Keratinocyte (primary cell): ENCODE measurements at regions not wholly inside any gene's neighbourhood (a gene's known extent, or its start where the extent isn't known, plus 50 kb on each side); places are given as distances from the start of the nearest gene placed in this dataset.
"Not testable (repeated sequence)": the region's sequence is repeated elsewhere in the genome, so short reads cannot be mapped to it uniquely, and the experiment has no call there.

Experiments used
- DNase-seq: peaks from one replicate; pipeline ENCODE4 v3.0.0-alpha.2; 2011; ENCODE audit warnings: low read depth, missing footprints, low spot score
- FAIRE-seq: peaks from 2 replicates; lab custom pipeline; 2011; peaks lifted over from hg19 to GRCh38; lab: Jason Lieb, UNC
- H2AFZ ChIP-seq: 2 replicates; pipeline ENCODE4 v1.6.0; 2012; ENCODE audit warnings: low read length, control low read depth, inconsistent platforms; ENCODE audit not compliant: control insufficient read depth
- H3K27ac ChIP-seq: 2 replicates; pipeline ENCODE4 v1.5.1; 2011; ENCODE audit warnings: low read length; ENCODE audit not compliant: control insufficient read depth, insufficient read depth
- H3K27me3 ChIP-seq: 3 replicates; pipeline ENCODE4 v1.6.0; 2011; ENCODE audit warnings: low read length; ENCODE audit not compliant: control insufficient read depth, insufficient read depth; ENCODE audit errors: extremely low read depth
- H3K36me3 ChIP-seq, 2 experiments: 2 replicates in 1 of 2; 3 replicates in 1 of 2; pipeline ENCODE4 v1.5.1; 2011; ENCODE audit warnings: low read length in 2 of 2, mild to moderate bottlenecking in 1 of 2; ENCODE audit not compliant: control insufficient read depth in 2 of 2, insufficient read depth in 2 of 2; ENCODE audit errors: extremely low read depth in 1 of 2
- H3K4me1 ChIP-seq: 3 replicates; pipeline ENCODE4 v1.5.1; 2011; ENCODE audit warnings: low read length; ENCODE audit not compliant: control insufficient read depth, insufficient read depth; ENCODE audit errors: extremely low read depth
- H3K4me2 ChIP-seq: 3 replicates; pipeline ENCODE4 v1.6.0; 2011; ENCODE audit warnings: low read depth, low read length; ENCODE audit not compliant: control insufficient read depth, insufficient read depth; ENCODE audit errors: extremely low read depth
- H3K4me3 ChIP-seq, 3 experiments: fragments of 200-600 bp in 1 of 3; sonication (generic) in 1 of 3; 2 replicates in 2 of 3; 3 replicates in 1 of 3; pipeline ENCODE4 v1.5.1; 2011 to 2016; ENCODE audit warnings: low read length in 3 of 3, mild to moderate bottlenecking in 3 of 3, control low read depth in 2 of 3, inconsistent platforms in 1 of 3, low read depth in 1 of 3, mixed read lengths in 1 of 3, mixed run types in 1 of 3, moderate library complexity in 1 of 3; ENCODE audit not compliant: control insufficient read depth in 2 of 3, insufficient read depth in 2 of 3; ENCODE audit errors: extremely low read depth in 1 of 3
- H3K79me2 ChIP-seq: 2 replicates; pipeline ENCODE4 v1.6.0; 2012; ENCODE audit warnings: low read length; ENCODE audit not compliant: control insufficient read depth, insufficient read depth
- H3K9ac ChIP-seq: 3 replicates; pipeline ENCODE4 v1.6.0; 2011; ENCODE audit warnings: low read length; ENCODE audit not compliant: control insufficient read depth, insufficient read depth; ENCODE audit errors: extremely low read depth
- H3K9me1 ChIP-seq: 3 replicates; pipeline ENCODE4 v1.6.0; 2011; ENCODE audit warnings: low read length; ENCODE audit not compliant: control insufficient read depth, insufficient read depth; ENCODE audit errors: extremely low read depth
- H3K9me3 ChIP-seq: 2 replicates; pipeline ENCODE4 v1.5.1; 2012; ENCODE audit warnings: low read depth, low read length; ENCODE audit not compliant: control insufficient read depth
- H4K20me1 ChIP-seq: 3 replicates; pipeline ENCODE4 v1.6.0; 2011; ENCODE audit warnings: low read length; ENCODE audit not compliant: control insufficient read depth, insufficient read depth; ENCODE audit errors: extremely low read depth
- EZH2 ChIP-seq: IDR thresholded peaks from one replicate; pipeline ENCODE4 v1.6.1; 2012; ENCODE audit warnings: inconsistent platforms, mild to moderate bottlenecking, low read length, moderate library complexity
- dilution Hi-C: fragments of 300-500 bp; cut with MboI; formaldehyde crosslinking; loops from one replicate; pipeline ENCODE4 v1.7.0; 2020; ENCODE audit warnings: low sequenced_read_pairs; ENCODE audit not compliant: extremely low pct_ligation_motif_present
- TF ChIP-seq, protein P1 (sequence below), 3 experiments: IDR thresholded peaks in 1 of 3; conservative IDR thresholded peaks in 1 of 3; optimal IDR thresholded peaks in 1 of 3; 2 replicates in 2 of 3; 3 replicates in 1 of 3; pipeline versions ENCODE3 to v1.5.1; 2011; ENCODE audit warnings: low read length in 3 of 3, mild to moderate bottlenecking in 3 of 3, moderate library complexity in 2 of 3, control low read depth in 1 of 3, inconsistent platforms in 1 of 3; ENCODE audit not compliant: insufficient read depth in 2 of 3; ENCODE audit errors: extremely low read depth in 1 of 3

DNA sequence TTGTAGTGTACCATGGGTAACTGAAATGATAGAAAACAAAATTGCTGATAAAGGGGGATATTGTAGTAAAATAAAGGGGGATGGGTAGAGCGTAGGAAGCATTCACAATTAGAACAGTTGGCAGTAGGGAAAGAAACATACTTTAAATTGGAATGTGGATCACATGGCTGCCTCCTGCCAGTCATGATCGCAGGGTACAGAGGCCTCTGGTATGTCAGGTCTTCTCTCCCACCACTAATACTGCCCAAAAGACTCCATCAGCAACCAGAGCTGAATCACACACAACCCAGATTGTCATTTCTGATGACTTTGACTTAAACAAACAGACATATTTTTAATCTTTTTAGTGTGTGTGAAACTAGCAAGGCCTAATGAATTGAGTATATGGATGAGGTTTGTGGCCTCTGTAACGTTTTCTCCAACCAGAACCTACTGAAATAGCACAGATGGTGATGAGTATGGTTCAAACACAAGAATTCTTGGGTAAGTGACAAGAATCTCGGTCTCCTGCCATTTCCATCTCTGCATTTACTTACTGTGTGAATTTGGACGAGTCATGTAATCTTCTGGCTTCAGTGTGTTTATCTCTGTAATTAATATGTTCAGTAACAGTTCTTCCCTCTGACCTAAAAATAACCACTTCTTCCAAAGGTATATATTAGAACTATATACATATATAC is 112.6 kb downstream of the USP22 start:
- Histone ChIP-seq H3K9me3 (no peaks in the 10 kb centered on the region), H3K27ac (no peak overlapping the region), H4K20me1 (no peaks in the 10 kb centered on the region), H3K79me2 (no peaks in the 10 kb centered on the region), H3K4me1 (peaks cover 9% of the 10 kb centered on the region), H3K36me3 (no peaks in the 10 kb centered on the region), H3K9ac (no peak overlapping the region), H2AFZ (no peak overlapping the region), H3K27me3 (no peaks in the 10 kb centered on the region), H3K9me1 (no peaks in the 10 kb centered on the region), H3K4me2 (no peak overlapping the region), H3K4me3 (no peak overlapping the region)
- dilution Hi-C loops, result no loop called here
- no peak for DNase-seq
- no peak for TF ChIP-seq EZH2
- TF ChIP-seq, protein P1, sequence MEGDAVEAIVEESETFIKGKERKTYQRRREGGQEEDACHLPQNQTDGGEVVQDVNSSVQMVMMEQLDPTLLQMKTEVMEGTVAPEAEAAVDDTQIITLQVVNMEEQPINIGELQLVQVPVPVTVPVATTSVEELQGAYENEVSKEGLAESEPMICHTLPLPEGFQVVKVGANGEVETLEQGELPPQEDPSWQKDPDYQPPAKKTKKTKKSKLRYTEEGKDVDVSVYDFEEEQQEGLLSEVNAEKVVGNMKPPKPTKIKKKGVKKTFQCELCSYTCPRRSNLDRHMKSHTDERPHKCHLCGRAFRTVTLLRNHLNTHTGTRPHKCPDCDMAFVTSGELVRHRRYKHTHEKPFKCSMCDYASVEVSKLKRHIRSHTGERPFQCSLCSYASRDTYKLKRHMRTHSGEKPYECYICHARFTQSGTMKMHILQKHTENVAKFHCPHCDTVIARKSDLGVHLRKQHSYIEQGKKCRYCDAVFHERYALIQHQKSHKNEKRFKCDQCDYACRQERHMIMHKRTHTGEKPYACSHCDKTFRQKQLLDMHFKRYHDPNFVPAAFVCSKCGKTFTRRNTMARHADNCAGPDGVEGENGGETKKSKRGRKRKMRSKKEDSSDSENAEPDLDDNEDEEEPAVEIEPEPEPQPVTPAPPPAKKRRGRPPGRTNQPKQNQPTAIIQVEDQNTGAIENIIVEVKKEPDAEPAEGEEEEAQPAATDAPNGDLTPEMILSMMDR (optimal IDR thresholded peaks at IDR 0.05 in 1 of 3, IDR thresholded peaks at IDR 0.05 in 1 of 3, conservative IDR thresholded peaks at IDR 0.05 in 1 of 3; ENCODE audit: extremely low read depth in 1 of 3, insufficient read depth in 2 of 3, low read length in 3 of 3), result no peak
- no peak for FAIRE-seq

DNA sequence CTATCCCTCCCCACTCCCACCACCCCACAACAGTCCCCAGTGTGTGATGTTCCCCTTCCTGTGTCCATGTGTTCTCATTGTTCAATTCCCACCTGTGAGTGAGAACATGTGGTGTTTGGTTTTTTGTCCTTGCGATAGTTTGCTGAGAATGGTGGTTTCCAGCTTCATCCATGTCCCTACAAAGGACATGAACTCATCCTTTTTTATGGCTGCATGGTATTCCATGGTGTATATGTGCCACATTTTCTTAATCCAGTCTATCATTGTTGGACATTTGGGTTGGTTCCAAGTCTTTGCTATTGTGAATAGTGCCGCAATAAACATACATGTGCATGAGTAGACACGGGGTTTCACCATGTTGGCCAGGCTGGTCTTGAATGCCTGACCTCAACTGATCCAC is 109.8 kb downstream of the USP22 start:
- H3K27ac ChIP-seq, H3K27me3 ChIP-seq, H4K20me1 ChIP-seq, dilution Hi-C loops, FAIRE-seq, H3K4me3 ChIP-seq, H3K4me2 ChIP-seq, DNase-seq, H2AFZ ChIP-seq, H3K9me1 ChIP-seq, H3K9ac ChIP-seq, H3K79me2 ChIP-seq, H3K9me3 ChIP-seq, H3K36me3 ChIP-seq: not testable (repeated sequence)
- peaks cover 29% of the 10 kb centered on the region for H3K4me1 ChIP-seq

DNA sequence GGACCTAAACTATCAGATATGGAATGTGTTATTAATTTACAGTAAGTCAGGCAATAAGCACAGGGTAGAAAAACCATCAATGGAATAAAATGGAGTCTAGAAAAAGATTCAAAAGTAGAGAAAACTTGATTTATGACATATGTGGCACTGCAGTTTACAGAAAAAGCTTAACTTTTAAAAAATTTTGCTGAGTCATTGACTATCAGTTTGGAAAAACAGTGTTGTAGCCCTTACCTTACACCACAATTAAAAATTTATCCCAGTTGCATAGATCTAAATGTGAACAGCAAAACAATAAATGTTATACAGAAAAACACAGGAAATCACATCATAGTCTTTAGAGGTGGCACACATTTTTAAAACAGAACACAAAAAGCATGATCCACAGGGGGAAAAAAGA is 108.5 kb downstream of the USP22 start:
- Histone ChIP-seq H3K36me3 (no peaks in the 10 kb centered on the region), H3K9me1 (no peaks in the 10 kb centered on the region), H3K79me2 (no peaks in the 10 kb centered on the region), H3K4me3 (no peak overlapping the region), H2AFZ (peak overlapping the region; percentile 42), H3K27ac (peak overlapping the region; percentile 28), H3K9me3 (no peaks in the 10 kb centered on the region), H3K9ac (no peak overlapping the region), H3K4me1 (peaks cover 29% of the 10 kb centered on the region), H3K27me3 (no peaks in the 10 kb centered on the region), H4K20me1 (no peaks in the 10 kb centered on the region), H3K4me2 (no peak overlapping the region)
- DNase-seq (no peak), FAIRE-seq (no peak)
- dilution Hi-C loops, result no loop called here
- TF ChIP-seq EZH2, result no peak
- TF ChIP-seq, protein P1 (optimal IDR thresholded peaks at IDR 0.05 in 1 of 3, IDR thresholded peaks at IDR 0.05 in 1 of 3, conservative IDR thresholded peaks at IDR 0.05 in 1 of 3; ENCODE audit: extremely low read depth in 1 of 3, insufficient read depth in 2 of 3, low read length in 3 of 3), result no peak
